ENCODE measurements at regions not wholly inside any gene's neighbourhood (a gene's known extent, or its start where the extent isn't known, plus 50 kb on each side); places are given as distances from the start of the nearest gene placed in this dataset.

- no peaks in the 10 kb centered on the region for H3K79me2 ChIP-seq (ENCODE audit: insufficient read depth, low read length)
- no peaks in the 10 kb centered on the region for H3K36me3 ChIP-seq (ENCODE audit: insufficient read depth, low read length)
- no peak overlapping the region for H3K4me3 ChIP-seq (ENCODE audit: low read depth in 1 of 2, low read length in 2 of 2)
- ATAC-seq (ENCODE audit: insufficient read depth, low read depth) (no peak), DNase-seq (no peak)
- H3K4me2 ChIP-seq (ENCODE audit: insufficient read depth, low read length): no peak overlapping the region
- TF ChIP-seq EZH2 (IDR thresholded peaks at IDR 0.05; ENCODE audit: borderline replicate concordance, low read depth, low read length, severe bottlenecking): no peak
- TF ChIP-seq CTCF (IDR thresholded peaks at IDR 0.05; ENCODE audit: borderline replicate concordance, extremely low read depth, low read length, poor library complexity, severe bottlenecking): no peak
- H2AFZ ChIP-seq (ENCODE audit: low read depth, low read length): no peak overlapping the region
- H4K20me1 ChIP-seq (ENCODE audit: insufficient read depth, low read length): no peaks in the 10 kb centered on the region
- no peak overlapping the region for H3K9ac ChIP-seq (ENCODE audit: low read depth, low read length)
- H3K27ac ChIP-seq (ENCODE audit: low read length): no peak overlapping the region
- H3K27me3 ChIP-seq (ENCODE audit: insufficient read depth, low read length, poor library complexity): no peaks in the 10 kb centered on the region
- no peaks in the 10 kb centered on the region for H3K4me1 ChIP-seq (ENCODE audit: insufficient read depth, low read length)
- no peaks in the 10 kb centered on the region for H3K9me3 ChIP-seq (ENCODE audit: insufficient read depth, low read length, severe bottlenecking)
Observed at GRCh38 chr3:117691526-117691925, 981.9 kb downstream of the TUSC7 start.

GRCh38 chr3:117692416-117692995 lies 982.9 kb downstream of the TUSC7 start:
- Histone ChIP-seq H3K4me3 (ENCODE audit: low read depth in 1 of 2, low read length in 2 of 2) (no peak overlapping the region), H3K9ac (ENCODE audit: low read depth, low read length) (no peak overlapping the region), H2AFZ (ENCODE audit: low read depth, low read length) (no peak overlapping the region), H4K20me1 (ENCODE audit: insufficient read depth, low read length) (no peaks in the 10 kb centered on the region), H3K4me2 (ENCODE audit: insufficient read depth, low read length) (no peak overlapping the region), H3K9me3 (ENCODE audit: insufficient read depth, low read length, severe bottlenecking) (no peaks in the 10 kb centered on the region), H3K36me3 (ENCODE audit: insufficient read depth, low read length) (no peaks in the 10 kb centered on the region), H3K27me3 (ENCODE audit: insufficient read depth, low read length, poor library complexity) (no peaks in the 10 kb centered on the region), H3K4me1 (ENCODE audit: insufficient read depth, low read length) (no peaks in the 10 kb centered on the region), H3K79me2 (ENCODE audit: insufficient read depth, low read length) (no peaks in the 10 kb centered on the region), H3K27ac (ENCODE audit: low read length) (no peak overlapping the region)
- ATAC-seq (ENCODE audit: insufficient read depth, low read depth) (no peak), DNase-seq (no peak)
- no peak for TF ChIP-seq CTCF (IDR thresholded peaks at IDR 0.05; ENCODE audit: borderline replicate concordance, extremely low read depth, low read length, poor library complexity, severe bottlenecking)
- no peak for TF ChIP-seq EZH2 (IDR thresholded peaks at IDR 0.05; ENCODE audit: borderline replicate concordance, low read depth, low read length, severe bottlenecking)

GRCh38 chr3:117695321-117695720 lies 985.7 kb downstream of the TUSC7 start:
- no peaks in the 10 kb centered on the region for H3K27me3 ChIP-seq (ENCODE audit: insufficient read depth, low read length, poor library complexity)
- no peak overlapping the region for H3K9ac ChIP-seq (ENCODE audit: low read depth, low read length)
- H3K4me2 ChIP-seq (ENCODE audit: insufficient read depth, low read length): no peak overlapping the region
- ATAC-seq (ENCODE audit: insufficient read depth, low read depth): no peak
- H3K36me3 ChIP-seq (ENCODE audit: insufficient read depth, low read length): no peaks in the 10 kb centered on the region
- H3K79me2 ChIP-seq (ENCODE audit: insufficient read depth, low read length): no peaks in the 10 kb centered on the region
- no peak for TF ChIP-seq CTCF (IDR thresholded peaks at IDR 0.05; ENCODE audit: borderline replicate concordance, extremely low read depth, low read length, poor library complexity, severe bottlenecking)
- TF ChIP-seq EZH2 (IDR thresholded peaks at IDR 0.05; ENCODE audit: borderline replicate concordance, low read depth, low read length, severe bottlenecking): no peak
- H4K20me1 ChIP-seq (ENCODE audit: insufficient read depth, low read length): no peaks in the 10 kb centered on the region
- no peaks in the 10 kb centered on the region for H3K4me1 ChIP-seq (ENCODE audit: insufficient read depth, low read length)
- H2AFZ ChIP-seq (ENCODE audit: low read depth, low read length): no peak overlapping the region
- no peak overlapping the region for H3K27ac ChIP-seq (ENCODE audit: low read length)
- no peaks in the 10 kb centered on the region for H3K9me3 ChIP-seq (ENCODE audit: insufficient read depth, low read length, severe bottlenecking)
- no peak overlapping the region for H3K4me3 ChIP-seq (ENCODE audit: low read depth in 1 of 2, low read length in 2 of 2)
- no peak for DNase-seq
